Psoas muscle (tissue), 7 donors: ENCODE measurements at regions not wholly inside any gene's neighbourhood (a gene's known extent, or its start where the extent isn't known, plus 50 kb on each side); places are given as distances from the start of the nearest gene placed in this dataset.

Experiments used
- ATAC-seq, 4 donors: fragments of 200-7000 bp; cut with Tn5 transposase; one replicate each; pipeline ENCODE4 v1.9.1; 2020; ENCODE audit warnings: moderate library complexity in 3 of 4, mild to moderate bottlenecking in 2 of 4
- DNase-seq, 2 donors: peaks; one replicate each; pipeline ENCODE4 v3.0.0-alpha.2; 2020
- H3K27ac ChIP-seq: fragments of 200-600 bp; one replicate; pipeline ENCODE4 v1.8.0; 2022
- H3K27me3 ChIP-seq, 3 donors: fragments of 200-600 bp in 1 of 3; one replicate each; pipeline versions ENCODE4 v1.6.1 to v1.8.0; 2013 to 2022; ENCODE audit warnings: low read length in 2 of 3, mild to moderate bottlenecking in 2 of 3, moderate library complexity in 1 of 3; ENCODE audit not compliant: insufficient read depth in 3 of 3
- H3K36me3 ChIP-seq, 2 donors: fragments of 200-600 bp in 1 of 2; one replicate each; pipeline versions ENCODE4 v1.6.1 to v1.8.0; 2013 to 2022; ENCODE audit warnings: low read depth in 1 of 2, mild to moderate bottlenecking in 1 of 2, moderate library complexity in 1 of 2; ENCODE audit not compliant: insufficient read depth in 1 of 2
- H3K4me1 ChIP-seq: fragments of 200-600 bp; one replicate; pipeline ENCODE4 v1.8.0; 2022
- H3K4me3 ChIP-seq: fragments of 200-600 bp; one replicate; pipeline ENCODE4 v1.8.0; 2022; ENCODE audit warnings: mild to moderate bottlenecking
- H3K9me3 ChIP-seq: fragments of 200-600 bp; one replicate; pipeline ENCODE4 v1.8.0; 2022
- CTCF ChIP-seq: fragments of 200-600 bp; IDR thresholded peaks from one replicate; pipeline ENCODE4 v1.8.0; 2022; ENCODE audit warnings: antibody characterized with exemption
- WGBS, 3 donors: extraction: QIAGEN DNeasy Blood & Tissue Kit; methylation state at CpG; one replicate each; pipeline versions ENCODE4 v1.1.6 to v1.1.7; 2013; 5-methylcytosine and 5-hydroxymethylcytosine counted together
- intact Hi-C, 2 donors: fragments of 100-400 bp; cut with DNase I; formaldehyde crosslinking; loops; one replicate each; pipeline versions ENCODE4 v1.11.0 to v1.14.2; 2022
- donor health status: healthy with polysubstance abuse.
- donor health status: DM: no; HTN: no; CAD: no; lungs with moderate emphysema.
- donor health status: Bipolar disorder and iron deficiency.
- donor health status: healthy.
- donor health status: DM: yes; HTN: yes; CAD: no.
- donor health status: DM: no; HTN: no; CAD: no.
- donor health status: DM: yes; HTN: yes; CAD: no.

DNA sequence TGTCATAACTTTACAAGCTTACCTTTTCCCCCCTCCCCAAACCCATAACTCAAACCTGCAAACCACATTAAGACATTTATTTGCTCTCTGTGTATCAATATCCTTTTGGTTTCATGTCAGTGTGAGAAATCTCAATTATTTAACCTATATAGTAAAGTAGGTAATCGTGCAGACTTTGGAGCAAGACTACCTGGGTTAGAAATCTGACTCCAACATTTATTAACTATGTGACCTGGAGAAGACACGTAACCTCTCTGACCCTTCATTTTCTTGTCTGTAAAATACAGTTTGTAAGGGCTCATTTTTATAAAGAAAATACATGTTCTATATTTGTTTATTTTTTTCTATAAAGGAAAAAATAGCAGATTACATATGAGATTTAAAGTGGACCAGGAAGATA lies 448.9 kb upstream of the MANEA start:
- no peak for TF ChIP-seq CTCF
- WGBS, 3 donors, result 59 to 61% (median 59%) methylated on average over 2 of the region's 2 CpGs
- no peak for ATAC-seq
- Histone ChIP-seq H3K27me3 (no peaks in the 10 kb centered on the region), H3K4me1 (no peaks in the 10 kb centered on the region), H3K4me3 (no peak overlapping the region), H3K9me3 (no peaks in the 10 kb centered on the region), H3K36me3 (no peaks in the 10 kb centered on the region), H3K27ac (no peak overlapping the region)
- intact Hi-C loops, result no loop called here
- DNase-seq, result no peak

GRCh38 chr6:95128947-95129346 lies 448.4 kb upstream of the MANEA start:
- TF ChIP-seq CTCF, result no peak
- H3K4me3 ChIP-seq, result no peak overlapping the region
- intact Hi-C loops, result no loop called here
- H3K36me3 ChIP-seq, result no peaks in the 10 kb centered on the region
- no peak overlapping the region for H3K27ac ChIP-seq
- H3K9me3 ChIP-seq, result no peaks in the 10 kb centered on the region
- H3K27me3 ChIP-seq, result no peaks in the 10 kb centered on the region
- WGBS, 3 donors, result 53 to 65% (median 61%) methylated on average over 2 of the region's 2 CpGs
- H3K4me1 ChIP-seq, result no peaks in the 10 kb centered on the region
- DNase-seq, result no peak
- no peak for ATAC-seq

- Histone ChIP-seq H3K4me1 (no peaks in the 10 kb centered on the region), H3K36me3 (no peaks in the 10 kb centered on the region), H3K27ac (no peak overlapping the region), H3K4me3 (no peak overlapping the region), H3K9me3 (no peaks in the 10 kb centered on the region), H3K27me3 (no peaks in the 10 kb centered on the region)
- no peak for TF ChIP-seq CTCF
- 29 to 38% (median 38%) methylated on average over 5 of the region's 5 CpGs for whole genome bisulfite sequencing, 3 donors
- ATAC-seq, result no peak
- DNase-seq, result no peak
- intact Hi-C loops, result no loop called here
These were observed 443.8 kb upstream of the MANEA start for GRCh38 chr6:95133578-95133977.

GRCh38 chr6:95135182-95135581 lies 442.2 kb upstream of the MANEA start:
- Histone ChIP-seq H3K9me3 (no peaks in the 10 kb centered on the region), H3K27ac (no peak overlapping the region), H3K36me3 (no peaks in the 10 kb centered on the region), H3K4me1 (no peaks in the 10 kb centered on the region), H3K27me3 (no peaks in the 10 kb centered on the region), H3K4me3 (no peak overlapping the region)
- TF ChIP-seq CTCF, result no peak
- intact Hi-C loops, result no loop called here
- DNase-seq (no peak), ATAC-seq (no peak)
- WGBS, 3 donors, result 43 to 60% (median 59%) methylated on average over 1 of the region's 1 CpG

- H3K4me3 ChIP-seq, result no peak overlapping the region
- H3K4me1 ChIP-seq, result no peaks in the 10 kb centered on the region
- no peaks in the 10 kb centered on the region for H3K27me3 ChIP-seq
- H3K9me3 ChIP-seq, result no peaks in the 10 kb centered on the region
- H3K36me3 ChIP-seq, result no peaks in the 10 kb centered on the region
- DNase-seq (no peak), ATAC-seq (no peak)
- TF ChIP-seq CTCF, result no peak
- intact Hi-C loops, result no loop called here
- H3K27ac ChIP-seq, result no peak overlapping the region
- WGBS, 3 donors, result 92 to 95% (median 94%) methylated on average over 2 of the region's 2 CpGs
These were observed 435.2 kb upstream of the MANEA start for GRCh38 chr6:95142101-95142500.
